DMS79 treated with DMSO at 0.1 percent for 48 hours (cell line): ENCODE measurements at regions not wholly inside any gene's neighbourhood (a gene's known extent, or its start where the extent isn't known, plus 50 kb on each side); places are given as distances from the start of the nearest gene placed in this dataset.
"Not testable (repeated sequence)": the region's sequence is repeated elsewhere in the genome, so short reads cannot be mapped to it uniquely, and the experiment has no call there.

Source experiments
- DNase-seq: peaks from one replicate; lab custom pipeline; 2025; lab: John Stamatoyannopoulos, UW

DNA sequence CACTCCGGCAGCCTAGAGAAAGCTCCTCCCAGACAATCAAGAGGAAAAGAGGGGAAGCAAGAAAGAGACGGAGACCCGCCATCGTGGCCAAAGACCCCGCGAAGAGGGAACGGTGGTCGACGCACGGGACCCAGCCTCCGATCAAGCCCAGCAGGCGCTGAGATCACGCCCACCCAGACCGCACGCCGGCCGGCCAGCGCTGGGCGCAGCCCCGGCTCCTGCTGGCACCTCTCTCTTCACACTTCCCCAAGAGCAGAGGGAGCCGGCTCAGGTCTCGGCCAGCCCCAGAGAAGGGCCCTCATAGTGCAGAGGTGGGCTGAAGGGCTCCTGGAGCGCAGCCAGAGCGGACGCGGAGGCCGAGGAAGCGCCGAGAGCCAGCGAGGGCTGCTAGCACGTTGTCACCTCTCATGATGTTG lies 918.4 kb upstream of the ADAMTS5 start:
- DNase-seq = no peak

DNA sequence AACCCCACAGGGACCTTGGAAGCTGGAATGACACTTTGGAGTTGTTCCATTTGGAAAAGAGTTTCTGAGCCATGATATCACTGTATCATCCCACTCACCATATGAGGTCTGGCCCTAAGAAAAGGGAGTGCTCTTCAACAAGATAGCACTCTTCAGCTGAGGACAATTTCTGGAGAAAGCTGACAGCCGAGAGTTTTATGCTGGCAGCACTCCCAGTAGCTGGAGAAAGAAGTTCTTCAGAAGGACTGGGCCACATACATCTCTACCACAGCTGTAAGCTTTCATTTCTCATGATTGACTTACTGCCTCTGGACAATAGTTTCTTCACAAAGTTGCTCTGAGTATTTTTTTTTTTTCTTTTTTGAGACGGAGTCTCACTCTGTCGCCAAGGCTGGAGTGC lies 914.4 kb upstream of the ADAMTS5 start:
- DNase-seq = not testable (repeated sequence)

DNA sequence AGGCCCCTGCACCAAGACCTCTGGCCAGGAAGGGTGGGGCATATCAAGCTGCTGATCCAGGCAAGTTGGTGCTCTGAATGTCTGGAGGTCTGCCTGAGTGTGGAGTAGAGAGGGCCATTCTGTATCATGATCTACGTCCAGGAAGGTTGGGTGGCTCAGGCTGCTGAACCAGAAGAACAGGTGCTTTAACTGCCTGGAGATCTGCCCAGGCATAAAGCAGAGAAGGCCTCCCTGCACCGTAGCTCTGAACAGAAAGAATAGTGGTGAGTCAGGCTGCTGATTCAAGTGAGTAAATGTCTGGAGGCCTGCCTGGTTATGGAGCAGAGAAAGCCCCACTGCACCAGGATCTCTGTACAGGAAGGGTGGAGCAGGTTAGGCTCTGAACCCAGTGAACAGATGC lies 905.5 kb upstream of the ADAMTS5 start:
- DNase-seq = not testable (repeated sequence)

DNA sequence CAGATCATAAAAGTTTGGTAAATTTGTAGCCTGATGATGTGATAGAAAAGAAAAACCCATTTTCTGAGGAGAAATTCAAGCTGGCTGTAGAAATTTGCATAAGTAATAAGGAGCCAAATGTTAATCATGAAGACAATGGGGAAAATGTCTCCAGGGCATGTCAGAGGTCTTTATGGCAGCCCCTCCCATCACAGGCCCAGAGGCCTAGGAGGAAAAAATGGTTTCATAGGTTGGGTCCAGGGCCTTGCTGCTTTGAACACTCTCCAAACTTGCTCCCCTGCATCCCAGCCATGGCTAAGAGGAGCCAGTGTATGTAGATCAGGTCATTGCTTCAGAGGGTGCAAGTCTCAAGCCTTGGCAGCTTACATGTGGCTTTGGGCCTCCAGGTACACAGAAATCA lies 903.9 kb upstream of the ADAMTS5 start:
- DNase-seq = not testable (repeated sequence)

DNA sequence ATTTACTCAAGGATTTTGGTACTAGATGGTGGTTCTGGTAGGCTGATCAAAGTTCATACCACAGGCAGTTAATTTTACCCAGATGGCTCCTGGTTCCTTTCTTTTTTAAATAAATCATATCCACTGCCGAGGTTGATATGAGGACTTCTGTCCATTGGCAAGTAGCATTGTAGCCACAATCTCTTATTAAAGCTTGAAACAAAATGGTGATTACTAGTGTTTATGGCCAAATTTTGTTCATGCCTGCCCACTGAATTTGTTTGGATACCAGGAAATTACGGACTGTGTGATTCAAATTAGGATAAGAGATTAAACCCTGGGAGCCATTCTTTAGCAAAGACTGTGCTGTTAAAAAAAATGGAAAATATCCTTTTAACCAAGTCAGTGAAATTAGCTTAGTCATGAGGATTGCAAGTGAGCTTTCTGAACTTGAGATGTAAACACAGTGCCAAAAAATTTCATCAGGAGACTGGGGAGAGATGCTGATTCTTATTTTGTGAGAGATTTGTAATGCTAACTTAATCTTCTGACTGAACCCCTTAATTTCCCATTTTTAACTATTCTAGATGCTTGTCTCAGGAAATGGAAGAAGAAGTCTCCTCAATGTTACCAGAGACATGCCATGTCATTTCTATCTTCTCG lies 893.5 kb upstream of the ADAMTS5 start:
- not testable (repeated sequence) for DNase-seq

DNA sequence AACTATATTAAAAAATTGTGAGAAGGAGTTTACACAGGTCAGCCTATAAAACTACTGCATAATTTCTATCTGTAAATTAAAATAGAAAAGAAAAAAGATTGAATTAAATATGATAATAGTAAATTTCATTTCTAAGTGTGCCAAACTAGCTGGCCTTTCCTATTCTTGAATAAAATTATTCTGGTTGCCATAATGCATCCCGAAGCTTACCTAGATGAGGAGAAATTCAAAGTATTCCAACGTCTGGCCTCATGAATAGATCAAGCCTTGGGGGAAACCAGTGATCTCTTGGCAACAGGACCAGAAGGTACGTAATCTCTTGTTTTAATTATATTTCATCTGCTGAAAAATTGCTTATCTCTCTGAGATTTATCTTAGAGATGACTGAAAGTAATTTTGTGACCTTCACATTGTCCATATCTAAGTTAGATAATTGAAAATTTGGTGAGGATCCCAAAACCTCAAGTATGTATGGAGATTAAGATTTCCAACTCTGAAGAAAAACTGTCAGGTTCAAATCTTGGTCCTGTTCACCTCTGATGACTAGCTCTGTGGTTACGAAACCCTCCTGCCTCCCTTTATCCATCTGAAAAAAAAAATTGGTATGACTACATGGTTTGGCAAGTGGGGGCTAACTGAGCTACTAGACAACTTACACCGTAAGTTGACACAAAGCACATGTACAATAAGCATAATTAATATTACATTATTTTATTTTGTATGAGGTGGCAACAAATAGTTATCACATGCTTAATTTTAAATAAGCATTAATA lies 891.4 kb upstream of the ADAMTS5 start:
- DNase-seq = not testable (repeated sequence)

DNA sequence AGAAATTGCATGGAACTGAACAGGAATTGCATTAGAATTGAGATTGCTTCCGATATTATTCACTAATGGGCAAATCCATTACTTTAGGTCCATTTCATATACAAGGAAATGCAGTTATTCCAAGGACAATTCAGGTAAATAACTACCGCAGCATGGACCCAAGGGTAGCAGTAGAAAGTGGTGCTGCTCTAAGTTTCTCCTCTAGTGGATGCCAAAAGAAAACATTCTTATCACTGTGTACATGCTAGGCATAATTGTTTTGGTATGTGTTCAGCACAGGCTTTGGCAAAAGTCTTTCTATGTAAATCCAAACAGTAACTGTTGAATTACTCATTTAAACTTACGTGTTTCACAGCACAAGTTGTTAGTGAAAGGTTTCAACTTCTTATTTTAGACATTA lies 890.1 kb upstream of the ADAMTS5 start:
- not testable (repeated sequence) for DNase-seq

DNA sequence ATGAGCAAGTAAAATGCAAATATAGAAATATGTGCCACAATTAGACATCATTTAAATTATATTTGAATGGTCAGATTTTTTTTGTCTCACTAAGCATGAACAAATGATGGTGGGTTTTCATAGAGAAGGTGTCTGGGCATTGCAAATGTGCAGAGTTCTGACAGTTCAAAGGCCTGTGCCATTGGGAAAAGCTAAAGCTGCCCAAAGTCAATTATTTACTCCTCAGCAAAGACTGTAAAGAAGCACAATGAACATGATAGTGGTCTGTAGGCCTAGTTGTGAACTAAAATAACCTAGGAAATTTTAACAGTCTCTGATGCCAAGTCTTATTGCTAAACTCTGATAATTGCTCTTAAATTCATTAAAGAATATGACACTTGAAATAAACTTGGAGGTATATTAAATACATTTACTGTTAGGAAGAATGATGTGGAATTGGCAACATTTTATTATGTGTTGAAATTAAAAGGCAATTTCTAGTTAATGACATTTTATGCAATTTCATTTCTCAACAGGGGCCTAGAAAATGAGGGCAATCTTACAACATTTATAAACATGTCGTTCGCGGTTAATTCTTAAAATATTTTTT lies 874.3 kb upstream of the ADAMTS5 start:
- DNase-seq = no peak

DNA sequence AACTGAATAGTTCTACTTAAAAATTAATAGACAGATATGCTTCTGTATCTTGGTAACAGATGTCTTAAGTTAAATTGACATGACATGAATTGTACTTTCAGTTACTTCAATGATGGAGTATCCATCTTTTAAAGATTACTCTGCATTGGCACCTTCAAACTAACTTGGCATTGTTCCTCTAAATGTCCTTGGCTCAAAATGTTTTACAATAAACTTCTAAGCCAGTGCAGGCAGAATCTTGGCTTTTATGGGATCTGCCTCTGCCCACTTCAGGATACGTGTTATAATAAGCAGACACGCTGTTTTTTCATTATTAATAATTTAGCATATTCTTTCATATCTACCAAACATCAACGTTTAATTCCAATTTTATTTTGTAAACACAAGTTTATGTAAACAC lies 873.4 kb upstream of the ADAMTS5 start:
- DNase-seq = no peak

DNA sequence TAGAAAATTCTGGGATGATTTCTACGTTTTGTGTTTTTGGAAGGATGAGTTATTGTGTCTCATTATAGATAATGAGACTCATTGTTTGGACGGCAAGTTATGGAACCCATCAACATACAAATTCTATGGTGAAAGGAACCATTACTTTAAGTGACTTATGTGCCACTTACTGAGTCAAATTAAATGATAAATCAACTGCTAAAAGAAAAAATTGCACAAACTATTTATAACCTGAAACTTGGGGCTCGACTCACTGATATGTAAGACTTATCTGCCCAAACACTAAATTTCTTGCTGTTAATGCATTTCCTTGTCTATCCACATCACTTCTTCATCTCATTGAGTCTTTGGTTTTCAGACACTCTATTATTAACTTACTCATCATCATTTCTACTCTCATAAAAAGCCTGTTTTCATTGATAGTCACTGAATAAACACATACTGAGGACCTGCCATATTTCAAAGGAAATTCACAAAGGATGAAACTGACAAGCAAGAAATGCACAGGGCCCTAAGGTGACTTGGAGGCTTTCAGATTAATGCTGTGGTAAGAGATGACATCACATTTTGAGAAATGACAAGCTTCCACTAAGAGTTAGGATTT lies 872.7 kb upstream of the ADAMTS5 start:
- DNase-seq = no peak

DNA sequence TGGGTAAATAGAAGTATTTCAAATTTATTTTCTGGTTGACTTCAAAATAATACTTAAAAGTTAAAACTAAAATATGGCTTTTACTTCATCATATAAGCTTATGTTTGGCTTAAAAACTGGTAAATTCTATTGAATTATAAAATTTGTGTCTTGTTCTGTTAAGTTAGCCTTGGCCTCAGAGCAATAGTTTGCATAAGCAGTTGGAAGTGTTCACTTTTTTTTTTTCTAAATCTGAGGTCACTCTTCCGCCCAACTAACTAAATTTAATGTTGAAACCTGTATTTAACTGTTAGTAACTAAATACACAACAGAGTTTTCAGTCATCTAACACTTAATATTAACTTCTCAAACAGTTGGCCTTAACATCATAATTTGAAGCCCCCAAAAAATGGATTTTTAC lies 871.7 kb upstream of the ADAMTS5 start:
- no peak for DNase-seq

DNA sequence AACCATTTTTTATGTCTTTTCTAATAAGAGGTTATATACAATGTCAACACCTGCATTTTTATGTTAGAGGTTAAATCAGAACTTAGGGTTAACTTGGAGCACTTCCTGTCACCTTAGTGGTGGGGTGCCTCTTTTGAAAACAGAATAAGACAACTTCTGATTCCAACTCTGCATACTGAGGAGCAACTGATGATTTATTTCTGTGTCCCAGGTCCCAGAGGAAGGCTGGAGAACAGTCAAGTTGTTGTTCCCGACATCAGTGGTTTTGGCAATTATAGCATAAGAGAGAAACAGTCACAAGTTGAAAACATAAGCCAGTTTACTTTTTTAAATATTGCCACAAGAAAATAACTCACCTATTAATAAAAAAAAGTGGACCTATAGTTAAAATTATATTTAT lies 871.0 kb upstream of the ADAMTS5 start:
- no peak for DNase-seq

DNA sequence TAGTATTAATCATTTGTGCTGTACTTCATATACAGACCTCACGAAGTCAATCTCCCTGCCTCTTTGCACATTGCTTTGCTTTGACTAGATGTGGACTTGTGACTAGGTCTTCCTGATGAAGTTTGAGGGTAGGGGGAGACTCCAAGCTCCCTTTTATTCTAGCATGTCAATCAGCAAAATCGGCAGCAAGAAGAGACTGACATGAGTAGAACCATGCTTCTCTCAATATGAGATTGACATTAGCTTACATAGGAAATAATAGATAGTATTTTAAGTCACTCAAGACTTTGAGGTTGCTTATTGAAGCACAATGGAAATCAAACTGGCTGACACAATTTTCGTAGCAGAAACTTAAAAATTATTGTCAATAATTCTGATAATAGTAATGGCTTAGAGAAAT lies 866.4 kb upstream of the ADAMTS5 start:
- no peak for DNase-seq

DNA sequence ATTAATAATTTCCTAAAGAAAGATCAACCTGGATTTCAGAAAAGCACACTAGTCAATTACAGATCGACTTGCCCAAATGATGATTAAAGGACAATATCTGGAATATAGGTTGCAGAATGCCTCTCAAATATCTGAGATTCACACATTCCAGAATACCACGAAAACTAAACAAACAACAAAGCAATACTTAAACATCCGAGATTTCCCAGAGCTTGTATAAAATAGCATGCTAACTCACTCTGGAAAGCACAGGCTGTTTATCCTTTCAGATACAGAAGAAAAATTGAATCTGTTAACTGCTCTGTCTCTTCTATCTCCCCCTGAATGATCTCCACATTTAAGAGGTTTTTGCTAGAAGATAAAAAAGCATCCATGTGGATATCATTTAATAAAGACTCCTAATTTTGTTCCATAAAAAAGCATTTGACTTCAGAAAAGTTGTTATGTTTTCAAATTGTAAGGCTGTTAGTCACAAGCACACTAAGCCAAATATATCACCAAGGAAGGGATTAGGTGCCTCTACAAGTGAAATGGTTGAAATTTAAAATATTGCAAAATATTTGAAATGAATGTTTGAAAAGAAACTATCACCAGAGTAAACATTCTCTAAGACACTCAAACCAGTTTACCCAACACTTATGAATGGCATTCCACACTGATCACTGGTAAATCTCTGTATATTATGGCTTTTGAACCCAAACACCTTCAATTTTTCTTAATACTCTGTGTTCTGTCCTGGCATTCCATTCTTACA lies 865.1 kb upstream of the ADAMTS5 start:
- DNase-seq = no peak

DNA sequence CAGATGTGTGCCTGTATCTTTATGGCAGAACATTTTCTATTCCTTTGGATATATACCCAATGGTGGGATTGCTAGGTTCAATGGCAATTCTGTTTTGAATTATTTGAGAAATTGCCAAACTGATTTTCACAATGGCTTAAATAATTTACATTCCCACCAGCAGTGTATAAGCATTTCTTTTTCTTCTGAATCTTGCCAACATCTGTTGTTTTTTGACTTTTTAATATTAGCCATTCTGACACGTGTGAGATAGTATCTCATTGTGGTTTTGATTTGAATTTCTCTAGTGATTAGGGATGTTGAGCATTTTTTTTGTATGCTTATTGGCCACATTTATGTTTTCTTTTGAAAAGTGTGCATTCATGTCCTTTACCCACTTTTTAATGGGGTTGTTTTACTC lies 864.3 kb upstream of the ADAMTS5 start:
- no peak for DNase-seq

DNA sequence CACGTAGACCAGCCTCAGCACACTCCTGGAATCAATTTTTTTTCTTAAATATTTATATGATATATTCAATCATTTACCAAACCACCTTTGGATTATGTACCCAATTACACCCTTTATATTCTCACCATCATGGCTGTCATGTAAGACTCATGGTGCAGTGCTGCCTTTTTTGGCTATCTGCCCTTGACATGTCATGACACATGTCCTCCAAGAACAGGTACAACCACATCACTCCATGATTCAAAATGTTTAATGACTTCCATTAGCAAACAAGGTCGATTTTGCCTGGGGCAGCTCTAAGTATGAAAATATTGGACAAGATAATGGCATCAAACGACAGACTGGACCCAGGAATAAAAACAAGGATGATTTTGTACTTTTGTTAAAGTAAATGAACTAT lies 861.1 kb upstream of the ADAMTS5 start:
- no peak for DNase-seq

DNA sequence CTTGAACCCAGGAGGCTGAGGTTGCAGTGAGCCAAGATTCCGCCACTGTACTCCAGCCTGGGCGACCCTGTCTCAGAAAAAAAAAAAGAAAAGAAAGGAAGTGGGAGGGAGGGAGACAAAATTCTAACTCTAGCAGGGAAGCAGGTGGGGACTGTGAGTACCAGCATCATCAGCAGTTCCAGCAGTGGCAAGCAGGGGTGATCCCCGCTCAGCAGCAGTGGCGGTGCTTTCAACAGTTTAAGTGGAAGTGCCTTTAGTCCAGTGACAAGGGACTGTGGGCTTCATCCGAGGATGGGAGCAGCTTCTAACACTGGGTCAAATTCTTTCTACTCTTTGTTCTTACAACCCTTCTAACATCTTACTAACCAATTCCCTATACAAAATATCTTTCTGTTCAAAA lies 858.1 kb upstream of the ADAMTS5 start:
- DNase-seq = no peak

DNA sequence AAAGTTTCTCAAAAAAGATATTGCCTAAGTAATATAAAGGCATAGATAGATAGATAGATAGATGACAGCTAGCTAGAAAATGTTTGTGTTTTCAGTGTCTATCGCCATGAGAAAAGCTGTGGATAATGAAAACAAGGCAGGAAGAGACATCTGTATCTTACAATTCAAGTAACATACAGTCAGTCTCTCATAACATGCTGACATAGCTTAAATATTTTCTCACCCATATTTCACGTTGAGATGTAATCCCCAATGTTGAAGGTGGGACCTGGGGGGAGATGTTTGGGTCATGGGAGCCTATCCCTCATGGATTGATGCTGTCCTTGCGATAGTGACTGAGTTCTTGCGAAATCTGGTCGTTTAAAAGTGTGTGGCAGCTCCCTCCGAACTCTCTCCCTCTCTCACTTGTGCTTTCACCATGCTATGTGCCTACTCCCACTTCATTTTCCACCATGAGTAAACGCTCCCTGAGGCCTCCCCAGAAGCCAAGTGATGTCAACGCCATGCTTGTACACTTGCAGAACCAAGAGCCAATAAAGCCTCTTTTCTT lies 856.8 kb upstream of the ADAMTS5 start:
- DNase-seq = no peak

DNA sequence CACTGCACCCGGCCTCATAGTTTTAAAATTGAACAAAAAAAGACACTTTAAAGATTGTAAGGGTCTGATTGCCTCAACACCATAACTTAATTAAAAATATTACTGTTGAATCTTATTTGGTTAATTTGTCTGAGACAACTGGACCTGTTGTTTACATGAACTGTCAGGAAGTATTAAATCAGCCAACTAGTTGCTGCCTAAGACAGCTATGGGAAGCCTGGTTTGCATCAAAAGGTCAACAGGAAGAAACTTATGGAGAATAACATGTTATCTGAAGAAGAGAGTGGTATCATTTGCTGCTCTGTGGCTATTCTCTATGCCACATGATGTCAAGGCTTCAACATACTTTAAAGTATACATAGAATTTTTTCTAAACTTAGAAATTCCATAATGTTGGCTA lies 853.5 kb upstream of the ADAMTS5 start:
- DNase-seq = no peak

DNA sequence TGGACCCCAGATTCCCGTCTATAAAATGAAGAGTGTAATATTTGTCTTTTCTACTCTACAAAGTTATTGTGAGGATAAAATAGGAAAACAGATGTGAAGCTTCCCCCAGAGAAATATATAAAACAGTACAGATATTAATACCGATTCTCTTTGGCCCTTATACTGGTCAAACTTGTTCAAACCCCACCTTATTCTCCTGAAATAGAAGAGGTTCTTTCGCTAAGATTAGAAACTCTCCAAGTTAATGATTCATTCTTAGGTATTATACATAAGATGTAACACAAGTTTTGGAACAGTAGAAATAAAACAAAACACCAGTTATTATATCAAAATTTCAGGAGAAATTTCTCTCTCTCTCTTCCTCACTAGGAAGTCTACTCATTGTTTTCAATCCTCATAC lies 852.4 kb upstream of the ADAMTS5 start:
- DNase-seq = no peak

DNA sequence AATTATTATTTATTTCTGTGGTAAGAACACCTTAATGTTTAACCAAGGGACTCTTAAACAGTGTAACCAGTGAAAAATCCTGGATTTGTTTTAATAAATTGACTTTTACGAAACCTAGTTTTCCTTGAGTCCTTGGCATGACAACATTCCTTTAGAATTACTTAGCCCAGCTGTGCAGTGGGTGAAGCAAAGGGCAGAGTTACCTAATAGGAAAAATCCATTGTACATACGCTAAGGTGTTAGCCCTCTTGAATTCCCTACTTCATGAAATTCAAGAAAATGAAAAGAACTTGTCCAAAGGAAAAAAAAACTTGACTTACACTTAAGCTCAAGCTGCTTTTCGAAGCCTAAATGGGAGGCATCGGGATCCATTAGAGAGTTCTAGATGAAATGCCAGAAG lies 852.0 kb upstream of the ADAMTS5 start:
- no peak for DNase-seq
